HG03108 (cell line): ENCODE measurements at regions not wholly inside any gene's neighbourhood (a gene's known extent, or its start where the extent isn't known, plus 50 kb on each side); places are given as distances from the start of the nearest gene placed in this dataset.
"Not testable (repeated sequence)": the region's sequence is repeated elsewhere in the genome, so short reads cannot be mapped to it uniquely, and the experiment has no call there.

Experiments
- ATAC-seq: cut with Tn5 transposase; IDR thresholded peaks from one replicate; pipeline ENCODE4 v1.9.1; 2021; ENCODE audit warnings: moderate library complexity; ENCODE audit not compliant: unreplicated experiment

DNA sequence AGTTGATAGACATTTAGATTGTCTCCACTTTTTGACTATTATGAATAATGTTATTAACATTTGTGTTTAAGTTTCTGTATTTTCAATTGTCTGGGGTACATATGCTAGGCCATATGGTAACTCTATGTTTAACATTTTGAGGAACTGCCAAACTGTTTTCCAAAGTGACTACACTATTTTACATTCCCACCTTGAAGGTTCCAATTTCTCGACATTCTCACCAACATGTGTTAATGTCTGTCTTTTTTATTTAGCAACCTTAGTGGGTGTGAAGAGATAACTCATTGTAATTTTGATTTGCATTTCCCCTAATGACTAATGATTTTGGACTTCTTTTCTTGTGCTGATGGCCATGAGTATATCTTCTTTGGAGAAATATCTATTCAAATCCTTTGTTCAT lies 832.4 kb downstream of the DNAJB9 start:
- no peak for ATAC-seq

- ATAC-seq, result no peak
Measured at GRCh38 chr7:109407756-109408155, 838.1 kb downstream of the DNAJB9 start.

DNA sequence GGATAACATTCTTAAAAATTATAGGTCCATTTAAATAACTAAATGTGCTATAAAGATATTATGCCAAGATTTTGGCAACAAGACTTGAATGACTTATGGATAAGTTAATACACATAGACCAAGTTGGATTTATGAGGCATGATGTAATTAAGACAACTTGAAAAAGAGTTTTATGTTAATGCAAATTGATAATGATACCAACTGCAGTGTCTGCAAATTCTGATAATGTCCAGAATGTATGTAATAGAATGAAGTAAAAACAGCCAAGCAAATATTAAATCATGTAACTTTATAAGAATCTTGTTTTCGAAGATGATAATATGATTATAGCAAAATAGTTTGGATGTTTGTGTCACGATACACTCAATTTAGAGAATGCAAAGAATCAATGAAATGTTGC lies 868.3 kb downstream of the DNAJB9 start:
- ATAC-seq, result no peak

DNA sequence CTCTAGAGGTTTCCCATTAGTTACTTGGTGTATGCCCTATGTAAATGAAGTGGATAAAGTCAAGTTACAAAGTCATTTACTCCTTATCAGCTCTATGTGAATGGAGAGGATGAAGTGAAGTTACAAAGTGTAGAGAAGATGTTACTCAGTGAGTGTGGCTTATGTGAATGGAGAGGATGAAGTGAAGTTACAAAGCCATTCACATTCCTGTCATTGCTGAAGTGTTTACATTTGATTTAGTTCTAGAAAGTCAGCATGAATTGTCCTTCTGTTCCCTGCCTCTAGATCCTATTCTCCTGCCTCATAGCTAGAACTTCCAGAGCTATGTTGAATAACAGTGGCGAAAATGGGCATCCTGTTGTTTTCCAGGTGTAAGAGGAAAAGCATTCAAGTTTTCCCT lies 880.1 kb downstream of the DNAJB9 start:
- no peak for ATAC-seq

GRCh38 chr7:109456116-109456515 lies 886.4 kb downstream of the DNAJB9 start:
- ATAC-seq, result no peak

DNA sequence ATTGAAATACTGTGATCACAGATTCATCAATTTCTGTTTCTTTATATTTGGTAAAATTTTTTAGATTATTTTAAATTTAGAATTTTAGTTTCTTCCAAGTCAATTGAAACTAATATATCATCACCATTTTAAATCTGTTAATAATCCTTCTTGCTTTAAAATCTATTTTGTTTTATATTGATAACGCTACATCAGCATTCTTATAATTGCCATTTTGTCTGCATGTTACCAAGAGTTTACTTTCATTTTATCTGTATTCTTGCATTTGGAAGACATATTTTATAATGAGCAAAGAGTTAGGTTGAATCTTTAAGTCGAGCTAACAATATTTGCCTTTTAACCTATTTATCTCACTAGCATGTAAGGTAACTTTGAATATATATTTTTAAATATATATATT lies 890.6 kb downstream of the DNAJB9 start:
- ATAC-seq, result no peak

- ATAC-seq, result no peak
Measured at GRCh38 chr7:109462171-109462570, 892.5 kb downstream of the DNAJB9 start.

- ATAC-seq, result not testable (repeated sequence)
Measured at GRCh38 chr7:109467729-109468128, 898.1 kb downstream of the DNAJB9 start.

DNA sequence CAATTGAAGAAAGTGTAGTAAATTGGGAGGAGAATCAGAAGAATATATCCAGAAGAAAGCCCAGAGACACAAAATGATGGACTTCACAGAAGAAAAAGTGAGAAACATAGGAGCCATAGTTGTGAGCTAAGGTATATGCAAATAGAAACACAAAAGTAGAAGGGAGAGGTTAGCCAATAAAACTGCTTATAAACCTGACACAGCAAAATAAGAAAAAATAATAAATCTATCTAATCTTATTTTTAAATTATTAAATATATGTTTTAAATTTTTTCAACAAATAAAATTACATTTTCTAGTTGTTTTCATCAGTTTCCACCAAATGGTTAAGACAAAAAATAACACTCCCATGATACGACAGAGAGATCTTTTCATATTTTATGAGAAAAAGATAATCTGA lies 903.5 kb downstream of the DNAJB9 start:
- no peak for ATAC-seq

GRCh38 chr7:109476409-109476808 lies 906.7 kb downstream of the DNAJB9 start:
- no peak for ATAC-seq

DNA sequence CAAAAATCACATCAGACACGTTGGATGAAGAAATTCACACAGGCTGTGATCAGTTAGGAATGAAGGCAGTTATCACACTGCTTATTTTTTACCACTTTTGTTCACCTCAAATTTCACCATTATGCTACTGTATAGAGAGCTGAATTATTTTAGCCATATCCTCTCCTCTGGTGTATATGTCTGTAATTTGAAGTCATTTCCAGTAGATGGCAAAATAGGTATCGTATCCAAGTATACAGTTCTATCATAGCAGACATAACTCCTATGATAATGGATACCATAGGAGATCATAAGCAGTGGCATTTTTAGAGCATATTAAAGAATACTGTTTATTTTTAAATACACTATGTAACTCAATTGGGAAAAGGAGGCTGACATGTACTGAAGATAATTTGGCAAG lies 909.7 kb downstream of the DNAJB9 start:
- no peak for ATAC-seq

- not testable (repeated sequence) for ATAC-seq
Measured at GRCh38 chr7:109490607-109491006, 920.9 kb downstream of the DNAJB9 start.

DNA sequence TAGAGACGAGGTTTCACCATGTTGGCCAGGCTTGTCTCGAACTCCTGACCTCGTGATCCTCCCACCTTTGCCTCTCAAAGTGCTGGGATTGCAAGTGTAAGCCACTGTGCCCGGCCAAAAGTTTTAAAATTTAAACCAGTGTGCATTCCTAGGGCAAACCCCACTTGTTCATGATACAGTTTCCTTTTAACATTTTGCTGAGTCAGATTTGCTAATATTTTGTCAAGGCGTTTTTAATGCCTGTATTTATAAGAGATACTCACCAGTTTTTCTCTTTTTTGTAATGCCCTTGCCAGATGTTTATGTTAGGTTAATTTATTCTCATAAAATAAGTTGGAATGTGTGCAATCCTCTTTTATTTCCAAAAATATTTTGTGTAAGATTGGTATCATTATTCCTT lies 927.4 kb downstream of the DNAJB9 start:
- ATAC-seq, result no peak

DNA sequence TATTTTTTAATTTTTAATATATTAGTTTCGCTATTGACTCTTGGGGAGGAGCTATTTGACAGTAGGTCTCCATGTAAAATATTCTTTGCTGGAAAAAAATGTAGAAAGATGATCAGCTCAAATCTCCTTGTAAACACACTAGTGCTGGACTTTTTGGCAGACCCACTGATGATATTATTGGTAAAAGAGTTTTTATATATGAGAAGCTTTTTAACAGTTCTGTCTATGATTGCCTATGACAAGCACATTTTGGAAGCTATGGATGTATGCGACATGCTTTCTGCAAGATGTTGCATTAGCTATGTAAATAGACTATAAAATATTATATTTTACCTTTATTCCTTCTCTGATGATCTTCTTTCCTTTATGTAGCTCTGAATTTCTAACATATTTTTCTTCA lies 928.5 kb downstream of the DNAJB9 start:
- ATAC-seq, result no peak

- no peak for ATAC-seq
Measured at GRCh38 chr7:109503421-109503820, 933.7 kb downstream of the DNAJB9 start.

GRCh38 chr7:109522585-109522984 lies 952.9 kb downstream of the DNAJB9 start:
- no peak for ATAC-seq

DNA sequence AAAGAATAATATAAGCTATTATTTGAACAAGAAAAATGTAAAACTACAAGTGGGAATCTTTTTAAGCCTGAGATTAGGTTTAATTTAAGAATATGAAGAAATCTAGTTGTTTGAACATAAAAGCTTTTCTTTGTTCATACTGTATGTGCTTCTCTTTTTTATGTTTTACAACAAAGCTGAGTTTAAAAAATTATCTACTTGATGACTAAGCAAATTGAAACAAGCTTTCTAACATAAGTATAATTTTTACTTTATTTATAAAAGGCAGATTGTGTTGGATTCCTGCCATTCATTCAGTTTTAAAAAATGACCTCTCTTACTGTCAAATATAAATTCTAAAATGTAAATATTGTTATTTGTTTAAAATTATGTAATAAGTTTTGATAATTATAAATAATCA lies 958.2 kb downstream of the DNAJB9 start:
- ATAC-seq, result no peak

- ATAC-seq, result no peak
Measured at GRCh38 chr7:109529712-109530111, 960.0 kb downstream of the DNAJB9 start.

DNA sequence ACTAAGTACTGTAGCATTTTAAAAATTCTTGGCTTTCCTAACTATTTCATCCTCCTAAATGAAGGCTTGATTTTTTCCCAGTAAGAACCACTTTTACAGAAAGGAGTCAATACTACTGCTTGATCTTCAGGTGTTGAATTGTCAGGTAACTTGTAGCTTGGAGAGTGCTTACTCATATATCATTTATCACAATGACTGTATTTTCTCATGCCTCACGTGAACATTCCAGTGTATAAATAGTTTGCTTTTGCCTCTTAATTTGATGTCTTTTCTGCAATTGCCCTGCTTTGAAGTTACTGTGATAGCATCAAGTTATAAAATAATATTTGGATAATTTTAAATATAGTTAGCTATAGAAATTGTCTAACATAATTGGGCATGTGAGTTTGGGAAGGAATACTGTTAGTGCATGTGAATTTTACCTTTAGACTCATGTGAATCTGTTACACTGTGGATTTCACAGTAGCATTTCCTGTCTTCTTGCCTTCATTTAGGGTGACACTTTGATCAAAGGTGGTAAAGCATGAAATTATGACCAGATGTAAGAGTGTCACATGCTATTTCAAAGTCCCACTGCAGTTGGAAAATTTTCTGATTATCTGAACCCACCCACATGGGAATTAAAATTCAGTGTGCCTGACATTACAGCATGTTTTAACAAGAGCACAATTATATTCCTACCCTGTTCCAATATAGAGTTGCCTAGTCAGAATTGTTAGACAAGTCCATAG lies 962.8 kb downstream of the DNAJB9 start:
- no peak for ATAC-seq

DNA sequence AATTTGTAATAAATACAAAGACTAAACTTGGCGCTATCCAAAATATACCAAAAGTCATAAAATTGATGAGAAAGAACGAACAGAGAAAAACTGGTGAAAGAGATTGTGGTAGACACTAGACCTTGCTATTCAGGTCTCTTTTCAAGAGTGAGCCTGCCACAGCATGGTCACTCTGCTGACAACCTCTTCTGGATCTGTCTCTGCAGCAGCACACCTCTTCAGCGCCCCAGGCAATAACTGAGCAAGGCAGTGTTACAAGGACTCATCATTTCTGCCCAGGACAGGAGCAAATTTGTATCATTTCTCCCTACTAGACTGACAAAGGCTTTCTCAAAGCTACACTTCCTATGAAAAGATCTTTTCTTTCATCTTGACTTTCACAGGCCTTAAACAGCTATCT lies 976.0 kb downstream of the DNAJB9 start:
- ATAC-seq, result no peak

GRCh38 chr7:109549471-109550193 lies 980.0 kb downstream of the DNAJB9 start:
- no peak for ATAC-seq

GRCh38 chr7:109552017-109552416 lies 982.3 kb downstream of the DNAJB9 start:
- no peak for ATAC-seq

- no peak for ATAC-seq
Measured at GRCh38 chr7:109577265-109577664, 1007.6 kb downstream of the DNAJB9 start.
